AG04449 (cell line): ENCODE measurements at regions not wholly inside any gene's neighbourhood (a gene's known extent, or its start where the extent isn't known, plus 50 kb on each side); places are given as distances from the start of the nearest gene placed in this dataset.

Experiments used
- CTCF ChIA-PET: fragments of 350-600 bp; formaldehyde crosslinking; extraction: SDS; loops from one replicate; lab custom pipeline; 2021; ENCODE audit warnings: antibody characterized with exemption; lab: Yijun Ruan, JAX
- POLR2A ChIA-PET: fragments of 400-600, 350-600 bp; formaldehyde crosslinking; extraction: SDS; loops from one replicate; lab custom pipeline; 2020; ENCODE audit warnings: antibody characterized with exemption, inconsistent platforms; lab: Yijun Ruan, JAX
- DNase-seq: peaks from one replicate; pipeline ENCODE4 v3.0.0-alpha.2; 2010; ENCODE audit warnings: low read depth, low spot score
- H3K4me3 ChIP-seq: 2 replicates; pipeline ENCODE4 v1.5.1; 2011; ENCODE audit warnings: low read depth, mild to moderate bottlenecking, control low read depth, low read length
- CTCF ChIP-seq: IDR thresholded peaks from one replicate; pipeline ENCODE4 v1.5.1; 2011; ENCODE audit warnings: mild to moderate bottlenecking, moderate library complexity, low read length, control low read depth, inconsistent platforms; ENCODE audit not compliant: insufficient read depth; ENCODE audit errors: missing control alignments

- no peak for DNase-seq
- CTCF ChIA-PET: no interaction called here
- no peak for TF ChIP-seq CTCF
- POLR2A ChIA-PET: no interaction called here
- H3K4me3 ChIP-seq: no peak overlapping the region
Measured at GRCh38 chr20:7454047-7454446, 486.2 kb downstream of the HAO1 start.

GRCh38 chr20:7458459-7458858 is 481.8 kb downstream of the HAO1 start:
- ChIA-PET CTCF (no interaction called here), POLR2A (no interaction called here)
- no peak overlapping the region for H3K4me3 ChIP-seq
- DNase-seq: no peak
- TF ChIP-seq CTCF: no peak

GRCh38 chr20:7459083-7459482 is 481.2 kb downstream of the HAO1 start:
- POLR2A ChIA-PET: no interaction called here
- no peak for TF ChIP-seq CTCF
- no peak overlapping the region for H3K4me3 ChIP-seq
- DNase-seq: no peak
- CTCF ChIA-PET: no interaction called here

GRCh38 chr20:7463290-7463689 is 477.0 kb downstream of the HAO1 start:
- DNase-seq: no peak
- H3K4me3 ChIP-seq: no peak overlapping the region
- POLR2A ChIA-PET: no interaction called here
- CTCF ChIA-PET: no interaction called here
- TF ChIP-seq CTCF: no peak

- CTCF ChIA-PET: no interaction called here
- H3K4me3 ChIP-seq: no peak overlapping the region
- no peak for DNase-seq
- no peak for TF ChIP-seq CTCF
- POLR2A ChIA-PET: no interaction called here
Measured at GRCh38 chr20:7470912-7471311, 469.3 kb downstream of the HAO1 start.

- H3K4me3 ChIP-seq: no peak overlapping the region
- CTCF ChIA-PET: no interaction called here
- POLR2A ChIA-PET: no interaction called here
- no peak for DNase-seq
- no peak for TF ChIP-seq CTCF
Measured at GRCh38 chr20:7490288-7490687, 450.0 kb downstream of the HAO1 start.
